ENCODE measurements at regions not wholly inside any gene's neighbourhood (a gene's known extent, or its start where the extent isn't known, plus 50 kb on each side); places are given as distances from the start of the nearest gene placed in this dataset.
A peak's percentile ranks its signal among the peaks of the same experiment; 100 is the strongest.

DNA sequence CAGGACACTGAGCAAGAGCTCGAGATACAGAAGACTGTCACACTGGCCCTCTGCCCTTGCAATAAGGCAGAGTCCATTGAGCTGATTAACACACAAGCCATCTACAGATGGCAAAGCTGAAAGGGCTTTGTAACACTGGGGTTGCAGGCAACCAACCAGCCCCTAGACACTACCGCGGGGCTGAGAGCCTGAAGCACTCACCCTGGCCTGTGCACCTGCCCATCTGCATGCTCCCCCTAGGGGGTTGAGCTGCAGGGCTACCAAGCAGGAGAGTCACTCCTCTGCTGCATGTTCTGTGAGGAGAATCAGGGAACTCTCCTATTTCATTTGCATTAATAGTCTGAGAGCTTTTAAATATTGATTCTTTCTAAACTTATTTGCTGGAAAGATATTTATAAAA, 128.1 kb upstream of the VIPR2 start:
- DNase-seq (ENCODE audit: extremely low read depth in 1 of 11, low read depth in 9 of 11, low spot score in 4 of 11), result no peak

- no peak for DNase-seq (ENCODE audit: extremely low read depth in 1 of 11, low read depth in 9 of 11, low spot score in 4 of 11)
Observed at GRCh38 chr7:159271781-159272180, 127.1 kb upstream of the VIPR2 start.

GRCh38 chr7:159269745-159270144, 125.1 kb upstream of the VIPR2 start:
- DNase-seq (ENCODE audit: extremely low read depth in 1 of 11, low read depth in 9 of 11, low spot score in 4 of 11), result no peak

GRCh38 chr7:159263430-159263829, 118.8 kb upstream of the VIPR2 start:
- no peak for DNase-seq (ENCODE audit: extremely low read depth in 1 of 11, low read depth in 9 of 11, low spot score in 4 of 11)

GRCh38 chr7:159253657-159254056, 109.0 kb upstream of the VIPR2 start:
- DNase-seq (ENCODE audit: extremely low read depth in 1 of 11, low read depth in 9 of 11, low spot score in 4 of 11), result no peak

- no peak for DNase-seq (ENCODE audit: extremely low read depth in 1 of 11, low read depth in 9 of 11, low spot score in 4 of 11)
Observed at GRCh38 chr7:159250471-159250870, 105.8 kb upstream of the VIPR2 start.

GRCh38 chr7:159249671-159250070, 105.0 kb upstream of the VIPR2 start:
- DNase-seq (ENCODE audit: extremely low read depth in 1 of 11, low read depth in 9 of 11, low spot score in 4 of 11), result no peak

DNA sequence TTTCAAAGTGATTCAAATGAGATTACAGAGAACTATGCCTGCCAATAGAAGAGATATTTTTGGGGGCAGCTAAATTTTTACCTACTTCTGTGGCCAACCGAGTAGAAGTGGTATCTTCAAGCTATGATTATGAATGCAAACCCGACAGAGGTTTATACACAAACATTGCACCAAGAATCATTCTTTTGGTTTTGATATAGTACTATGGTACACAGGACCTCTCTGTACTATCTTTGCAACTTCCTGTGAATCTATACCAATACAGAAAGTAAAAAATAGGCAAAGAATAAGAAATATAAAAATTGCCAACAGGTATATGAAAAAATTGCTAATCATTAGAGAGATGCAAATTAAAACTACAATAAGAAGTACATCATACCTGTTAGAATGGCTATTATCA, 103.2 kb upstream of the VIPR2 start:
- DNase-seq (ENCODE audit: extremely low read depth in 1 of 11, low read depth in 9 of 11, low spot score in 4 of 11), result no peak

DNA sequence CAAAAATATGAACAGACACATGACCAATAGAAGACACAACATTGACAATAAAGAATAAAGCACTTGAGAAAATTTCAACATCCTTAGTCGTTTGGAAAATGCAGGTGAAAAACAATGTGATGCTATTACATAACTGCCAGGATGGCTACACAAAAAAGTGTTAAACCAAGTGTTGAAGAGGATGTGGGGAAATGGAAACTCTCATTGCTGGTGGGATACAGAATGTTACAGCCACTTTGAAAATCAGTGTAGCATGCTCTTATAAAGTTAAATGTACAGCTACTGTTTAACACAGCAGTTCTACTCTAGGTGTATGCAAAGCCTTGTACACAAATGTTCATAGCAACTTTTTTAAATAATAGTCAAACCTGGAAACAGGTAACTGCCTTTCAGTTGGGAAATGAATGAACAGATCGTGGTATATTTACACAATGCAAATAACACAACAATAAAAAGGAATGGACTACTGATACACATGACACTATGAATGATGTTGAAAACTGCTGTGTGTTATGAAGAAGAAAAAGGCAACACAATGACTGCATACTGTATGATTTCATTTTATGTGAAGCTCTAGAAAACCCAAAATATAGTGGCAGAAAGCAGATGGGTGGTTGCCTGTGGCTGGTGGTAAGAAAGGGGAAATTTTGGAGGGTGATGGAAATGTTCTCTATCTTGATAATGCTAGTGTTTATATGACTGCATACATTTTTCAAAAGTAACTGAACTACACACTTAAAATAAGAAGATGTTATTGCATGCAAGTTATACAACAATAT, 102.2 kb upstream of the VIPR2 start:
- DNase-seq (ENCODE audit: extremely low read depth in 1 of 11, low read depth in 9 of 11, low spot score in 4 of 11), result no peak

DNA sequence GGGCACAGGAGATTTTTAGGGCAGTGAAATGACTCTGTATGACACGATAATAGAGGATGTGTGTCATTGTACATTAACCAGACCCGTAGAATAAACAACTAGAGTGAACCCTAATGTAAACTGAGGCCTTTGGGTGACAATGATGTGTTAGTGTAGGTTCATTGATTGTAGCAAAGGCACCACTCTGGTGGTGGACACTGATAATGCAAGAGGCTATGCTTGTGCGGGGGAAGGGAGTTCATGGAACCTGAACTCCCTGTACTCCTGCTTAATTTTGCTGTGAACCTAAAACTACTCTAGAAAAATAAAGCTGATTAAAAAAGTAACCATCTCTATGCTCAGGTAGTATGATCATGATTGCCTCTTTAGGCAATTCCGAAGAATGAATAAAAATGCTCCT, 96.3 kb upstream of the VIPR2 start:
- DNase-seq (ENCODE audit: extremely low read depth in 1 of 11, low read depth in 9 of 11, low spot score in 4 of 11), result no peak

DNA sequence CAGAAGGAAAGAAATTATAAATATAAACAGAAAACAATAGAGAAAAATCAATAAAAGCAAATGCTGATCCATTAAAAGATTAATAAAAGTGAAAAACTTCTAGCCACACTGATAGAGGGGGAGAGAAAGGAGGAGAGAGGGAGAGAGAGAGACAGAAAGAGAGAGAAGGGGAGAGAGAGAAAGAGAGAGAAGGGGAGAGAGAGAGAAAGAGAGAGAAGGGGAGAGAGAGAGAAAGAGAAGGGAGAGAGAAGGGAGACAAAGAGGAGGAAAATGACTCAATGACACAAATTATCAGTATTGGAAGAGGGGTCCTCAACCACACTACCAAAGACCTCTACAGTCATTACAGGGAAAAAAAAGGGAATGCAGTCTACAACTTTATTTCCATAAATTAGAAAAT, 94.4 kb upstream of the VIPR2 start:
- no peak for DNase-seq (ENCODE audit: extremely low read depth in 1 of 11, low read depth in 9 of 11, low spot score in 4 of 11)

GRCh38 chr7:159238541-159238940, 93.9 kb upstream of the VIPR2 start:
- no peak for DNase-seq (ENCODE audit: extremely low read depth in 1 of 11, low read depth in 9 of 11, low spot score in 4 of 11)

- peak in 1 of 11 donors; percentile 12 for DNase-seq (ENCODE audit: extremely low read depth in 1 of 11, low read depth in 9 of 11, low spot score in 4 of 11)
Observed at GRCh38 chr7:159237022-159237653, 92.5 kb upstream of the VIPR2 start.

GRCh38 chr7:159231017-159231416, 86.3 kb upstream of the VIPR2 start:
- no peak for DNase-seq (ENCODE audit: extremely low read depth in 1 of 11, low read depth in 9 of 11, low spot score in 4 of 11)

DNA sequence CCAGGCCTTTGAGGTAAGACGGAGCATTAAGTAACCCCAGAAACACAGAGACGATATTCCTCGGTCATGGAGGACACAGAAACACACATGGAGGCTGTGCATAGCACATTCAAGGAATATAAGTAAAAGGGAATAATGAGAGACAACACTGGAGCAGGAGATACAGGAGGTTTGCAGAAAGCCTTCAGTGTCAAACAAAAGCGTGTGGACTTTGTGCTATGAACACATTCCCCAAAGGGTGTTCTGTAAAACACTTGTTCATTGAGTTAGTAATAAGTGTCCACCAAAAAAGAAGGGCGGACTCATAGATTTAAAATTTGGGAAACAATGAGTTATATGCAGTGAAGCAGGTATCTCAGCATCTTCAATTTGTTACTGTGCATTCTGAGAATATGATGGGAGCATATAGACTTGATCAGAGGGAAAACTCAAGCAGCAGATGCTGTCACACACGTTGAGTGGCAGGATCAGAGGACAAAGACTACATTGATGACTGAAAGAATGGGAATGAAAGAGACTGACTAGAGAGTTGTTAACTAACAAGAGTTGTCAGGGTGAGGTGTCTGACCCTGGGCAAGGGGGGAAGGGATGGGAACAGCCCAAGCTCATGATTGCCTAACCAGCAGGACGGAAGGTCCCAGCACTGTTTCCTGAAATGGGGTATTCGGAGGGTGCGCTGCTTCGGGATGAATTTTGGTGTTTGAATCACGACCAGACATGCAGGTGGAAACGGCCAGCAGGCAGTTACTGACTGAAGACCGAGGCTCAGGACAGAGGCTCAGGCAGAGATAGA, 85.2 kb upstream of the VIPR2 start:
- DNase-seq (ENCODE audit: extremely low read depth in 1 of 11, low read depth in 9 of 11, low spot score in 4 of 11), result no peak

GRCh38 chr7:159227433-159227832, 82.8 kb upstream of the VIPR2 start:
- DNase-seq (ENCODE audit: extremely low read depth in 1 of 11, low read depth in 9 of 11, low spot score in 4 of 11), result no peak

DNA sequence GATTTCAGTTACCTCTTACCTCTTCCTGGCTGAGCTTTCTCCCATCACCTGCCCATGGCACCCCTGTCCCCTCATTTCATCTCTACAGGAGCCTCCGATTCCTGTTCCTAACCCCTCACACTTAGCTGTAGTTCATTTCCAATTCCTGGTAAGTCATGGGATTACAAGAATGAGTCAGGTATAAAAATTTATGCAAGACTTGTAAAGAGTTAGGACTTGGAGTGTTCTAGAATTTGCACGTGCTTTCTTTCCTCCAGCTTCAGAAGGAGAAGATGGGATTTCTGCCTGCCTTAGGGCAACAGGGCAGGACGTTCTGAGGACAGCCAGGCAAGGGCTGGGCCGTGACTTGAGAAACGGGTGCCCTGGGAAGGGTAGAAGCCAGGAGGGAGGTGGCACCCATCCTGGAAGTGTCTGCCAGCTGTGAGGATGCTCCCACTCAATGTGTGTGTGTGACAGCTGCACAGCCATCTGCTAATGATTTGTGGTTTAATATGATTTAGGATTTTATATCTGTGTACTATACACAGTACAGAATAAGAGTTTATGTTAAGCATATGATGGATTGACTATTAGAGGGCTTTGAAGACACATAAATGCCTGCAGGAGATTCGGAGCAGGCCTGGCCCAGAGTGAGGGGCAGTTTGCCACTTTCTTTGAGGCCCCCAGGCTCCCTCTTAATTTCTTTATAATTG, 81.5 kb upstream of the VIPR2 start:
- no peak for DNase-seq (ENCODE audit: extremely low read depth in 1 of 11, low read depth in 9 of 11, low spot score in 4 of 11)

GRCh38 chr7:159218607-159219006, 73.9 kb upstream of the VIPR2 start:
- DNase-seq (ENCODE audit: extremely low read depth in 1 of 11, low read depth in 9 of 11, low spot score in 4 of 11), result no peak

GRCh38 chr7:159218170-159218569, 73.5 kb upstream of the VIPR2 start:
- DNase-seq (ENCODE audit: extremely low read depth in 1 of 11, low read depth in 9 of 11, low spot score in 4 of 11), result no peak

DNA sequence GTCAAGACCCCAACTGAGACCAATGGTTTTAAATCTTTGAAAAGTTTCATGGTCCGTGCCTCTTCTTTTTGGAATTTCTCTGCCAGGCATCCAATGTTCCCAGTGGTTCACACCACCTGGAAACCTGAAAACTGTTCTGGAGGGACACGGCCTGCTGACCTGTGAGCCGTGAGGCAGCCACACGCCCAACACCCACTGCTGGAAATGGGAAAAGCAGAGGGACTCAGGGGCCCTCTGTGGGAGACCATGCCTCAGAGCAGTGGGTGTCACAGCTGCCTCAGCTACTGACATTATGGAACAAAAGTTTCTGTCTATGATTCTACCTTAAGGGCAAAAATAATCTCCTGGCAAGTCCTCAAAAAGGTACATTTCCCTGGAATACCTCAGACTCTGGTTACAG, 70.4 kb upstream of the VIPR2 start:
- DNase-seq (ENCODE audit: extremely low read depth in 1 of 11, low read depth in 9 of 11, low spot score in 4 of 11), result no peak
